ENCODE measurements at regions not wholly inside any gene's neighbourhood (a gene's known extent, or its start where the extent isn't known, plus 50 kb on each side); places are given as distances from the start of the nearest gene placed in this dataset.

DNA sequence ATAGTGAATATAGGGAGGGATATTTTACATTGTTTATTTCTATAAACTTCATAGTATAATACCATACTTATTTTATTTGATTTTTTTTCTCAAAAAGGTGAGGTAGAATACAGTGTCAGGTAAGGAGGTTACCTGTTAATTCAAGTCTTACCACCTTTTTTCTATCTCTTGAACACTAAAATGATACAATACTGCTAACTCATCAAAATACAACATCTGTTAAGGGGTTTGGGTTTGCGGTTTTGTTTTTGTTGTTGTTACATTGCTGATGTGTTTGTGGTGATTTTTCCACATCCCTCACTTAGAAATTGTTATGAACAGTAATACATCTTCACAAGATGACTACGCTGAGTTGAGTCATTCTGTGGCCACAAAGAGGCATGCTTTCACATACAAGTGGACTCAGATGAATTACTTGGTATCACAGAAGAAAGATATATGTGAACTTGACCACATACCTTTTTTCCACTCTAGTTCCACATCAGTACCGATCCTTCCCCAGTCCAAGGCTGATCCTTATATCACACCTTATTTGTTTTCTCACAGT is 139.4 kb upstream of the ID4 start:
- TF ChIP-seq BHLHE40 (IDR thresholded peaks at IDR 0.05; ENCODE audit: borderline replicate concordance) (no peak), FOXK2 (IDR thresholded peaks at IDR 0.05) (no peak), ELF4 (IDR thresholded peaks at IDR 0.05) (no peak), SP1 (IDR thresholded peaks at IDR 0.05) (no peak)
- DNase-seq (ENCODE audit: extremely low spot score) = no peak
- ChIA-PET CTCF (no interaction called here), POLR2A (no interaction called here)

DNA sequence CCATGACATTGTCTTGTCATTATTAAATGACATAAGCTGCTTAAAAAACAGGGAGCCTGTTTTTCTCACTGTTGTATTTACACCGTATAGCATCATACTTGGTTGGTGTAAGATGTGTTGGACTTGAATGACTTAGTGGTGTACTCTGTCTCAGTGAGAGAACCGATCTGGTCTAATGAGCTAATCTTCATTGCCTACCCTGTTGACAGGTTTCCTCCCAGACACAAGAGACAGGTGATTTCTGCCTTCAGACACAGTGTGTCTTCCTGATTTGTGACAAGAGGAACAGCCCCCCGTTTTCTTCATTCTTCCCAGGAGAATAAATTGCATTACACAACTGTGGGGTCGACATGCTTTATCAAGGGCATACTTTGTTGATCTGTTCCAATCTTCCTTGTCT is 137.2 kb upstream of the ID4 start:
- TF ChIP-seq BHLHE40 (IDR thresholded peaks at IDR 0.05; ENCODE audit: borderline replicate concordance) (no peak), L3MBTL2 (conservative IDR thresholded peaks at IDR 0.05) (no peak), CTBP1 (IDR thresholded peaks at IDR 0.05; ENCODE audit: borderline replicate concordance) (no peak), HDGF (IDR thresholded peaks at IDR 0.05; ENCODE audit: borderline replicate concordance) (no peak), ARNT (IDR thresholded peaks at IDR 0.05) (no peak), LEF1 (IDR thresholded peaks at IDR 0.05; ENCODE audit: borderline replicate concordance) (no peak)
- CTCF ChIA-PET = no interaction called here
- no peak for DNase-seq (ENCODE audit: extremely low spot score)
- POLR2A ChIA-PET = no interaction called here

DNA sequence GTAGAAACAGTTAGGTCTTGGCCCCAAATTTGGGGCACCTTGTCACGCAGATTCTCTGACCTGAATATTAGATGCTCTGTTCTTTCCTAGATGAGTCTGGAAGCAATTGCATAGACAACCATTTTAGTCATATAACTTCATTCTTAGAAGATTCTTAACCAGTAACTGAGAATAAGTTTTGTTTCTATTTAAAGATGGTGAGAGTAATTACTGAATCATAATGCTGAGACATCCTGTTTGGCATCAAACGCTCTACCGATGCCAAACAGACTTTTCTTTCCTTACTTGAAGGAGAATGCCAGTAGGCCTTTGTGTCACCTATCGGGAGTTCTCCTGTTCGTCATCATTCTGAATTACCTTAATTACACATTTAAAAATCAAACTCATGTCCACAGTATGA is 131.6 kb upstream of the ID4 start:
- TF ChIP-seq SP1 (IDR thresholded peaks at IDR 0.05) = no peak
- TF ChIP-seq CTBP1 (IDR thresholded peaks at IDR 0.05; ENCODE audit: borderline replicate concordance) = no peak
- TF ChIP-seq ARNT (IDR thresholded peaks at IDR 0.05) = no peak
- no peak for TF ChIP-seq FOXM1 (IDR thresholded peaks at IDR 0.05; ENCODE audit: borderline replicate concordance)
- no peak for TF ChIP-seq L3MBTL2 (conservative IDR thresholded peaks at IDR 0.05)
- no peak for TF ChIP-seq TARDBP (IDR thresholded peaks at IDR 0.05)
- TF ChIP-seq SUZ12 (IDR thresholded peaks at IDR 0.05) = no peak
- TF ChIP-seq ZNF384 (IDR thresholded peaks at IDR 0.05) = no peak
- TF ChIP-seq, protein P1, sequence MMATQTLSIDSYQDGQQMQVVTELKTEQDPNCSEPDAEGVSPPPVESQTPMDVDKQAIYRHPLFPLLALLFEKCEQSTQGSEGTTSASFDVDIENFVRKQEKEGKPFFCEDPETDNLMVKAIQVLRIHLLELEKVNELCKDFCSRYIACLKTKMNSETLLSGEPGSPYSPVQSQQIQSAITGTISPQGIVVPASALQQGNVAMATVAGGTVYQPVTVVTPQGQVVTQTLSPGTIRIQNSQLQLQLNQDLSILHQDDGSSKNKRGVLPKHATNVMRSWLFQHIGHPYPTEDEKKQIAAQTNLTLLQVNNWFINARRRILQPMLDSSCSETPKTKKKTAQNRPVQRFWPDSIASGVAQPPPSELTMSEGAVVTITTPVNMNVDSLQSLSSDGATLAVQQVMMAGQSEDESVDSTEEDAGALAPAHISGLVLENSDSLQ (IDR thresholded peaks at IDR 0.05) = no peak
- no peak for TF ChIP-seq LEF1 (IDR thresholded peaks at IDR 0.05; ENCODE audit: borderline replicate concordance)
- TF ChIP-seq ELF4 (IDR thresholded peaks at IDR 0.05) = no peak
- TF ChIP-seq HDGF (IDR thresholded peaks at IDR 0.05; ENCODE audit: borderline replicate concordance) = no peak
- TF ChIP-seq FOXA1 (IDR thresholded peaks at IDR 0.05) = no peak
- no peak for TF ChIP-seq BHLHE40 (IDR thresholded peaks at IDR 0.05; ENCODE audit: borderline replicate concordance)
- TF ChIP-seq NFRKB (IDR thresholded peaks at IDR 0.05) = no peak
- no peak for TF ChIP-seq FOXK2 (IDR thresholded peaks at IDR 0.05)
- no peak for DNase-seq (ENCODE audit: extremely low spot score)
- POLR2A ChIA-PET = no interaction called here
- CTCF ChIA-PET = no interaction called here

DNA sequence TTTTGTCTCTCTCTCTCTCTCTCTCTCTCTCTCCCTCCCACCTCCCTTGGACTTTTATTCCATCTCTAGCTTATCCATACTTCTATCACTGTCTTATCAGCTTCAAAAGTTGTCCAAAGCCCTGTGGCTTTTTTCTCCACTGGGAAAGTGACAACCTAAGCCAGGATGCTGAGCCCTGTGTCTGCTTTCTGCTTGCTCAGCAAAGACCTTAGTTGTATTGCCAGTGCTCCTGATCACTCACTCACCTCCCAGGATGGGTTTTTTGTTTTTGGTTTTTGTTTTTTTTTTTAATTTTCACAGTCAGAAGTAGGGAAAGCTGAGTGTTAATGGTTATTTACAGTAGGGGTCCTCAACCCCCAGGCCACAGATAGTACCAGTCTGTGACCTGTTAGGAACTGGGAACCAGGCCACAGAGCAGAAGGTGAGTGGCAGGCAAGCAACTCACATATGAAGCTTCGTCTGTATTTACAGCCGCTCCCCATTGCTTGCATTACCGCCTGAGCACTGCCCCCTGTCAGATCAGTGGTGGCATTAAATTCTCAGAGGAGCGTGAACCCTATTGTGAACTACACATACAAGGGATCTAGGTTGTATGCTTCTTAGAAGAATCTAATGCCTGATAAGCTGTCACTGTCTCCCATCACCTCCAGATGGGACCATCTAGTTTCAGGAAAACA is 125.0 kb upstream of the ID4 start:
- ChIA-PET POLR2A (no interaction called here), CTCF (interaction anchor here (1.0 kb wide), 1 partner anchor 139 kb away, joined by 3 read pairs; no protein-coding TSS in a partner anchor)
- TF ChIP-seq CTBP1 (IDR thresholded peaks at IDR 0.05; ENCODE audit: borderline replicate concordance) (no peak), SP1 (IDR thresholded peaks at IDR 0.05) (no peak), HDGF (IDR thresholded peaks at IDR 0.05; ENCODE audit: borderline replicate concordance) (no peak), FOXK2 (IDR thresholded peaks at IDR 0.05) (no peak), ELF4 (IDR thresholded peaks at IDR 0.05) (no peak), ZNF384 (IDR thresholded peaks at IDR 0.05) (no peak), BHLHE40 (IDR thresholded peaks at IDR 0.05; ENCODE audit: borderline replicate concordance) (no peak), SUZ12 (IDR thresholded peaks at IDR 0.05) (no peak)
- TF ChIP-seq, protein P1 (IDR thresholded peaks at IDR 0.05) = peak; percentile 80
- DNase-seq (ENCODE audit: extremely low spot score) = no peak

DNA sequence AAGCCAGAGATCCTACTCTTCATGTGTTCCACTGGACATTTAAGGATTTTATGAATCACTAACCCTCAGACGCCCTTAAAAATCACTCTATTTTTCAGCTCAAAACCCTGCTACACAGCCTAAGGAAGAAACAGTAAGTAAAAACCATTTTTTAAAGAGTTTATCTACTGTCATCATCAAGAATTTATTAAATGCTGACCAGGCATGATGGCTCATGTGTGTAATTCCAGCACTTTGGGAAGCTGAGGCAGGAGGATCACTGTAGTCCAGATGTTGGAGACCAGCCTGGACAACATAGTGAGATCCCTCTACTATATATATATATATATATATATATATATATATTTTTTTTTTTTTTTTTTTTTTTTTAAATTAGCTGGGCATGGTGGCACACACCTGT is 124.2 kb upstream of the ID4 start:
- ChIA-PET POLR2A (no interaction called here), CTCF (interaction anchor here (0.5 kb wide), 1 partner anchor 123 kb away, joined by 3 read pairs; no protein-coding TSS in a partner anchor)
- DNase-seq (ENCODE audit: extremely low spot score) = no peak
- no peak for TF ChIP-seq NFRKB (IDR thresholded peaks at IDR 0.05)
- TF ChIP-seq ARNT (IDR thresholded peaks at IDR 0.05) = no peak
- TF ChIP-seq BHLHE40 (IDR thresholded peaks at IDR 0.05; ENCODE audit: borderline replicate concordance) = no peak
- no peak for TF ChIP-seq LEF1 (IDR thresholded peaks at IDR 0.05; ENCODE audit: borderline replicate concordance)
- TF ChIP-seq FOXK2 (IDR thresholded peaks at IDR 0.05) = no peak
- TF ChIP-seq HDGF (IDR thresholded peaks at IDR 0.05; ENCODE audit: borderline replicate concordance) = no peak
- no peak for TF ChIP-seq SP1 (IDR thresholded peaks at IDR 0.05)
- TF ChIP-seq, protein P1 (IDR thresholded peaks at IDR 0.05) = no peak

DNA sequence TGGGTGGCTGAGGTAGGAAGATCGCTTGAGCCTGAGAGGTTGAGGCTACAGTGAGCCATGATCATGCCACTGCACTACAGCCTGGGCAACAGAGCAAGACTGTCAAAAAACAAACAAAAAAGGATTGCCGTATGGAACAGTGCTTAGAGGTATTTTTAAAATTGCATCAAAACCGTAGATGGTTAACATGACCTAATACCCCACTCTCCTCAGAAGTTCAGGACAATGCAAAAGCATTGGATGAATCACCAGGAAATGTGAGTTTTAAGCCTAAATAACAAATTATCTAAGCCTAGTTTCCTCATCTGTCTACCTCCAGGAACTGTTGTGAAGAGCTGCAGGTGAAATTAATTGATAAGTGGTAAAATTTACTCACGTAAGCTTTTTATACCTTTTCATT is 123.8 kb upstream of the ID4 start:
- POLR2A ChIA-PET = no interaction called here
- CTCF ChIA-PET = no interaction called here
- DNase-seq (ENCODE audit: extremely low spot score) = no peak
- TF ChIP-seq ZNF384 (IDR thresholded peaks at IDR 0.05) = no peak
- no peak for TF ChIP-seq FOXK2 (IDR thresholded peaks at IDR 0.05)
- no peak for TF ChIP-seq FOXM1 (IDR thresholded peaks at IDR 0.05; ENCODE audit: borderline replicate concordance)
- no peak for TF ChIP-seq ARNT (IDR thresholded peaks at IDR 0.05)
- no peak for TF ChIP-seq TARDBP (IDR thresholded peaks at IDR 0.05)
- no peak for TF ChIP-seq SUZ12 (IDR thresholded peaks at IDR 0.05)
- no peak for TF ChIP-seq BHLHE40 (IDR thresholded peaks at IDR 0.05; ENCODE audit: borderline replicate concordance)
- TF ChIP-seq L3MBTL2 (conservative IDR thresholded peaks at IDR 0.05) = no peak
- no peak for TF ChIP-seq FOXA1 (IDR thresholded peaks at IDR 0.05)
- no peak for TF ChIP-seq NFRKB (IDR thresholded peaks at IDR 0.05)

Data from HEK293T (cell line).